ENCODE measurements at regions not wholly inside any gene's neighbourhood (a gene's known extent, or its start where the extent isn't known, plus 50 kb on each side); places are given as distances from the start of the nearest gene placed in this dataset.

DNA sequence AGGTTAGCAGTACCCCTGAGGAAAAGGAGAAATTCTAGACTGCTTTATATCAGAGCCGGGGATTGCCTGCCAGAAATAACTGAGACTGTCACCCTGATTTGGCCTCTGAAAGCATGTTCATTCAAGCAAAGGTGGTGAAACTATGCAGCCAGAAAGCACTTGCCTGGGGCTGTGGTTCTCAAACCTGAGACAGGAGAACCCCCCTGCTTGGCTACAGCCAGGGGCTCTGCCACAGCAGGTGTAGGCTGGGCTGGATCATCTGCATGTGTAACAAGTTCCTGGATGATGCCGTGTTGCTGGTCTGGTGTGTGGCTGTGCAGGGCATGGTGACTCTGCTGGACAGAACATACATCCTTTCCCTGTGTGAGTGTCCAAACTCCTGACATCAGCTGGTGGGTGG, 157.8 kb downstream of the NXNL2 start:
- no peak for DNase-seq (ENCODE audit: low read depth, low spot score)

DNA sequence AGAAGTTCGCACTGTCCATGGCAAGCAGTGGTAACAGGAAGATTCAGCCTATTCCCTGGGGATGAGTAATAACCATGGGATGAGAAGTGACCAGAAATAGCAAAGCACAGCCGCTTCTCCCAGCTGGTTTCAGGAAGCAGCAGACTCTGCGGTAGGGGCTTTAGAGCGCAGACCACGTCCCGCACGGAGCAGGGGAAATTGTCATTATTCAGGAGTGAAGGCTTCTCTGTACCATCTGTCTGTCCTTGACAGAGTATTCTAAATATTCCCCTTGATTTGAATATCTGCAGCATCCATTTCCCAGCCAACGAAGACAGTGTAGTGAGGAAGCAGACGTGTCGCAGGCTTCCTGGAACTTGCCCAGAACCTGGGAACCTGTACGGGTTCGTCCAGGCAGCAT, 159.6 kb downstream of the NXNL2 start:
- no peak for DNase-seq (ENCODE audit: low read depth, low spot score)

DNA sequence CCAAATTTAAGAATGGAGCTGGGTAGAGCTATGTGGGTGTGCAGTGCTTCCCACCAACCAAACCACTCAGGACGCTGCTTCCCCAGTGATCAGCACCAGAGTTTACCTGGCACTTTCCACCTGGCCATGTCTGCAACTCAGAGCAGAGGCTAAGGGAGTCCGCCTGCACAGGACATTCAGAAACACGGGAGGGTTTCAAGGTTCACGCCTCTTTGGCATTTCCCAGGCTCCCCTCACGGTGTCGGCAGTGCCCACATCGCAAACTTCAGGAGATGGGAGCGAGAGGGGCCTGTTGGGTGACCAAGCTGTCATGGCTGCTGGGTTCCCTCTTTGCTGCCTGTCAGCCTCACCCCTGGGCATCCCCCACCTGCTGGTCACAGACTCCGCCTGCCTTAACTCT, 161.5 kb downstream of the NXNL2 start:
- no peak for DNase-seq (ENCODE audit: low read depth, low spot score)

DNA sequence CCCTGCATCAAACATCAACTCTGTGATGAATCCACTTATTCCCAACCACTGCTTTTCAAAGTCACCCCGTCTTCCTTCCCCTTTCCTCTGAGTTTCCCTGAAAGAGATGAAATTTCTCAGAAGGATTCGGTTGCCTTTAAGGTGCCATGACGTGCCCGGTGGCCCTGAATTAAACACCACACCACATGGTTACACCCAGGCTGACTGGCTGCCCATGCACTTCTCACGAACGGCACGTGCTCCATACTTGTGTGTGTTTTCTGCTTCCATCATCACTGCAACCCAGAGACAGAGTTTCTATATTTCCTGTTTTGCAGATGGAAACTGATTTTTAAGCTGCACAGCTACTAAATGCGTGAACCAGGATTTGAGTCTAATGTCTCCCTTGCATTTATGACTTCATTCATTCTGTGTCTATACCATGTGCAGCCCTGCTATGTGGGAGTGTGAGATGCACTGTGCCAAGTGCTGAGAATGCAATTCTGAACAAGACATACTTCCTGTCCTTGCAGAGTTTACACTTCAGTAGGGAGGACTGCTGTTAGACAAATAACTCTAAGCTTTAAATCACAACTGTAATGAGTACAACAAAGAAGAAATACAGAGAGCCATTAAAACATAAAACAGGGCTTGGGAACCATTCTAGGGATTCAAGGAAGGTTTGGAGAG, 162.9 kb downstream of the NXNL2 start:
- no peak for DNase-seq (ENCODE audit: low read depth, low spot score)

DNA sequence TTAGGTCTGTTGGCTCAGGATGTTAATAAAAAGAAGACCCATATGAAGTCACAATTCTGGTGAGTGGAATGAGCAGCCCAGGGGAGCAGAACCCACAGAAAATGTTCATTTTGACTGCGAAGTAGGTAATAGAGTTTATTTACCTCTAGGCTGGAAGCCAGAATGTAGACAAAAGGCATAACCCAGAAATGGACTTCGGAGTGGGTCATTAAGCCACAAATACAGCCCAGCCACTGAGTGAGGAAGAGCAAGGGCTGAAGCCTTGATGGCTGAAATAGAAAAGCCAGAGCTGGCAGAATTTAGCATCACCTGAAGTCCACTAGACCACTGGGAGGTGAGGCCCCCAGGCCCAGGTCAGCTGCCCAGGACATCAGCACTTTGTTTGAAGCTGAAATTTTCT, 168.0 kb downstream of the NXNL2 start:
- DNase-seq (ENCODE audit: low read depth, low spot score), result no peak

DNA sequence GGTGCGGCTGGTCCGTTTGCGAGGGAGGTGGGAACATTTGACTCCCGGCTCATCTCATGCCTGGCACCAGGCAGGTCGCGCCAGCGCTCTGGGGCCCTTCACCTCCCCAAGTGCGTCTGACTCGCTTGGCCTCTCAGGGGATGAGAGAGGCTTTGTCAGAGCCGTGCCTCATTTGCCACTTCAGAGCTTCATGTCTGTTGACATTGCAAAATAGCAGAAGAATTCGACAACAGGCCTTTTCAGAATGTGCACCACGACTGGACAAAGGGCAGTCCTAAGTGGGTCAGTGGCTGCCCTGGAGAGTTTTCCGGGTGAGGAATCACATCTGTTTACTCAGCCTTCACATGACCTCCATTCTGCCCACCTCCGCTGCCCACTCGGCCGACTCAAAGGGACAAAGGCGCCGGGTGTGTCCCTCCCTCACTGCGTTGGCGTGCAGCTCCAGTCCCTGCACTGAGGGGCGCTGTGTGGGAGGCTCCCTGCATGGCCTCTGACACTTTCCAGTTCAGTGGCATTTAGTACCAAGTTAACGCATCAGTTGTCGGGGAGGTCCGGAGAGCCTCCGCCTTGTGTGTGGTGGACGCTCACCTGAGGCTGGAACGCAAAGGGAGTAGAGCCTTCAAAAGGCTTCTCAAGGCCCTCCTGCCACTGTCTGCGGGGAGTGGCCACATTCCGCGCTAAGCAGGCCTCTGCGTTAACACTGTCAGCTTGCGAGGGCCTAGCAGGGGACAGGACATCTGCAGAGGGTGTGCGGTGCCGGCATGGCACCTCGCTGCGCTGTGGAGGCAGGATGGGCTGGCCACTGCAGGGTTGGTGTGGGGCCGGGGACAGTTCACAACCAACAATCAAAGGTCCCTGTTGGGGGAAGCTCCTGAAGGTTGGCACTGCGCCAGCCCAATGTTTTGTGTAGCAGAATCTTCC, 171.5 kb downstream of the NXNL2 start:
- no peak for DNase-seq (ENCODE audit: low read depth, low spot score)

DNA sequence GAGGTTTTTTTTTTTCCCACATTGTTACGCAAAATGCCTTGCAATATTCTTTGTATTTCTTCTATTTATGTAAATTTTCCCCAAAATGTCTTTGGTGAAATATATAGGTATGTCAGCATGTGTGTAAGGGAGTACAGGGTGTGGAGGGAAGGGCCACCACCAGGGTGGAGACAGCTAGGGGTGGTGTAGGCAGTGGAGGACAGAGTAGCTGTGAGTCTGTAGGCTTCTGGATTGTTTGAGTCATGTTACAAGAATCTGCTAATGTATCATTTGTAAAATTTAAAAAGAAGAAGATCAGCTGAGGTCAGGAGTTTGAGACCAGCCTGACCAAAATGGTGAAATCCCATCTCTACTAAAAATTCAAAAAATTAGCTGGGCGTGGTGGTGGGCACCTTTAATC, 175.5 kb downstream of the NXNL2 start:
- DNase-seq (ENCODE audit: low read depth, low spot score), result no peak

DNA sequence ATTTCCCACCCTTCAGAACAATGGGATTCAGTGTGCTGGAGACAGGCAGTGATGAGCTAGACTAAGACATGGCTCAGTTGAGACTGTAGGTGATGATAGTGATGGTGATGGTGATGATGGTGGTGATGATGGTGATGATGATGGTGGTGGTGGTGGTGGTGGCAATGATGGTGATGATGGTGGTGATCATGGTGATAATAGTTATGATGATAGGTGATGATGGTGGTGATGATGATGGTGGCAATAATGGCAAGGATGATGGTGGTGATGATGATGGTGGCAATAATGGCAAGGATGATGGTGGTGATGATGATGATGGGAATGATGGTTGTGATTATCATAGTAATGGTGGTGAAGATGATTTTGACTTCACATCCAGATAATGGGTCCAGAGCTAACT, 176.7 kb downstream of the NXNL2 start:
- DNase-seq (ENCODE audit: low read depth, low spot score), result no peak

DNA sequence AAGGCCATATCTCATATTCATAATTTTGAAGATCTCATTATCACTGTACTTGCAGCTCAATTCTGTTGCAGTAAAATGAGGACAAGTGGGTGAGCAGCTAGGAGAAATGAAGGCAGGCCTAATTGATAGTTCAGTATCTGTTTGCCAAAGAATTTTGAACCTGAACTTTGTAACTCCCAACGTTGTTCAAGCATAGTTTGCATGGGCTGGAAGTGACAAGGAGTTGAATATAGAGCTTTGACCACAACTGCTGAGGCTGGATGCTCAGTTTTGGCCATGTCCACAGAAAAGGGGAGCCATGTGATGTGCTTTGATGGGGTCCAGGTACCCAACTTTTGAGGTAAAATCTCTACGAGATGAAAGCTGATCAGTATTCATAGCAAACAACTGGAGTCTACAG, 177.5 kb downstream of the NXNL2 start:
- no peak for DNase-seq (ENCODE audit: low read depth, low spot score)

DNA sequence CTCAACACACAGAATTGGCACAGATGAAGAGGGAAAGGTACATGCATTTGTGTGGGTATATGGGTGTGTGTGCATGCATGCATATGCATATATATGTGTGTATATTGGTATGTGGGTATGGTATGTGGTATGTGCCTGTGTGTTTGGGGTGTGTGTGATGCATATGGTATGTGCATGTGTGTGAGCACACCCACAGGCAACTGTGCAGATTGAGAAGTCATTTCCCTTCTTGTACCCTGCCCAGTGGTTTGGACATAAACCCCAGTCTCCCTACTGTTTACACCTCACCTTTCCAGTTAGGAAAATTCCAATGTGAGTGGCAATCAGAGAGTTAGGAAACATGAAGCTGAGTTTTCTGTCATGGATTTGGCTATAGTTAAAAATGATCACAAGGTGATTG, 178.0 kb downstream of the NXNL2 start:
- DNase-seq (ENCODE audit: low read depth, low spot score), result no peak

DNA sequence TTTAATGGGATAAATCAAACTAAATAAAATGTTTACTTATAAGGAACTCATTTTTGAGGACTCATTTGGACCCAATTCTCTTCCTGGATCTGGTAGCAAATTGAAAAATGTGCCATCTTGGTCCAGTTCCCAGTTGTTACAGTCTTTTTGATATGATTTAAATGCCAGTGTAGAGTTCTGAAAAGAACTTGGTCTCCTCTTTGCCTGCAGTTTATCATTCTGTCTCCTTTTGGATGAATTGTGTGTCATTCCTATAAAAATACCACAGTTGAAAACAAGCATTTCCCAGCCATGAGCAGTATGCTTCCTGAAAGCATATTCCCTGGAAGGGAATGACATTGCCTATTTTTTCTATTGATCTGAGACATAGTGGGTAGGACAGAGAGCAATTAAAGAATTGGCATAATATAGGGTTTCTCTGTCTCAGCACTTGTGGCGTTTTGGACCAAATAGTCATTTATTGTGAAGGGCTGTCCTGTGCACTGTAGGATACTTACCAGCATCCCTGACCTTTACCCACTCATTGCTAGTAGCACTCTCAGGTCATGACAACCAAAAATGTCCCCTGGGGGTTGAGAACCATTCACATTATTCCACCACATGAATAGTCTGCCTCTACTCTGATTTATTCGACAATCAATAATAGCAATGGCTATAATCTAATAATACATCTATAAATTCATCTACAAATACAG, 181.8 kb downstream of the NXNL2 start:
- no peak for DNase-seq (ENCODE audit: low read depth, low spot score)

DNA sequence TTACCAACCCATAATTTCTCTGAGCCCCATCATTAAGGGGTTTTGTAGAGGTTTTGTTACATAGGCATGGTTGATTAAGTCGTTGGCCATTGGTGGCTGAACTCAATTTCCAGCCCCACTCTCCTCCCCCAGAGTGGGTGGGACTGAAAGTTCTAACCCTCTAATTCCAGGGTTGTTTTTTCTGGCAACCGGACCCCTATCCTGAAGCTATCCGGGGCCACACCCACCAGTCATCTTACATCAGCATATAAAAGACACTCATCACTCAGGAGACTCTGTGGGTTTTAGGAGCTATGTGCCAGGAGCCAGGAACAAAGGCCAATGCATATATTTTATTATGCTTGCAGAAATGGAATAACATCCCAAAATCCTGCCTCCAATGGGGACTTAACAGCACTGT, 186.0 kb downstream of the NXNL2 start:
- no peak for DNase-seq (ENCODE audit: low read depth, low spot score)

DNA sequence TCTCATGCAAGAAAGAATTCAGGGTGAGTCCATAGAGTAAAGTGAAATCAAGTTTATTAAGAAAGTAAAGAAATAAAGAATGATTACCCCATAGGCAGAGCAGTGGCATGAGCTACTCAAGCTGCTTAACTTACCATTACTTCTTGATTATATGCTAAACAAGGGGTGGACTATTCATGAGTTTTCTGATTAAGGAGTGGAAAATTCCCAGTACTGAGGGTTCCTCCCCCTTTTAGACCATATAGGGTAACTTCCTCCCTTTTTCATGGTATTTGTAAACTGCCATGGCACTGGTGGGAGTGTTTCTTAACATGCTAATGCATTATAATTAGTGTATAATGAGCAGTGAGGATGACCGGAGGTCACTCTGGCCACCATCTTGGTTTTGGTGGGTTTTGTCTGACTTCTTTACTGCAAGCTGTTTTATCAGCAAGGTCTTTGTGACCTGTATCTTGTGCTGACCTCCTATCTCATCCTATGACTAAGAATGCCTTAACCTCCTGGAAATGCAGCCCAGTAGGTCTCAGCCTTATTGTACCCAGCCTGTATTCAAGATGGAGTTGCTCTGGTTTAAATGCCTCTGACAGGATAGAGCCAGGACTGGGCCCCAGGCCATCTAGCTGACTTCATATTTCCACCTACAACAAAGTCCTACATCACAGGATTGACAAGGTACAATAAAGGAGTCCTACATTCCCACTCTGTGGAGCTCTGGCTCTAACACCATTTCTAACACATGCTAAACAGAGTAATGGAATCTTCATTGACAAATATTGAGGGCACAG, 186.7 kb downstream of the NXNL2 start:
- DNase-seq (ENCODE audit: low read depth, low spot score), result no peak

DNA sequence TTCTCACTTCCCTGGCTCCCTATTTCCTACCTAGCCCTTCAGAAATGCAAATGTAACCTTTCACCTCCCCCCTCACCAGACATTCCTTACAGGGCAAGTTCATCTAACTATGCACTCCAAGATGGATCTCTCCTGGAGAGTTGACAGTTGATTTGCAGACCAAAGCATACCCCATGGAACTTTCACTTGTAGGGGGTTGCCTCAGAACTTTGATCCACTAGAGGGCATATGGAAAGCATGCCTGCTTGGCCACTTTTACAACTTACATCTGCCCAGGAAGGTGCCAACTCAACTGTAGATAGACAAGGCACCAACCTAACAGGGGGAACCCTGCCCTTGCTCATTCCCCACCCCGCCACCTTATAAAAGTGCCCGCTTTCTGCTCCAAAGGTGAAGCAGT, 187.8 kb downstream of the NXNL2 start:
- DNase-seq (ENCODE audit: low read depth, low spot score), result peak; percentile 15

DNA sequence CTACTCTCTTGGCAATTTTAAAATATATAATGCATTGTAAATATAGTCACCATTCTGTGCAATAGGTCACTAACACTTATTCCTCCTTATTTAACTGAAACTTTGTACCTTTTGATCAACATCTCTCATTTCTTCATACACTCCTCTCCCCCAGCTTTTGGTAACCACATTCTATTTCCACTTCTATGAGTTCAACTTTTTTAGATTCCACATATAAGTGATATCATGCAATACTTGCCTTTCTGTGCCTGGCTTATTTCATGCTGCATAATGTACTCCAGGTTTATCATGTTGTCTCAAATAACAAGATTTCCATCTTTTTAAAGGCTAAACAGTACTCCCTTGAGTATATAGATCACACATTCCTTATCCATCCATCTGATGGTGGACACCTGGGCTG, 188.8 kb downstream of the NXNL2 start:
- no peak for DNase-seq (ENCODE audit: low read depth, low spot score)

DNA sequence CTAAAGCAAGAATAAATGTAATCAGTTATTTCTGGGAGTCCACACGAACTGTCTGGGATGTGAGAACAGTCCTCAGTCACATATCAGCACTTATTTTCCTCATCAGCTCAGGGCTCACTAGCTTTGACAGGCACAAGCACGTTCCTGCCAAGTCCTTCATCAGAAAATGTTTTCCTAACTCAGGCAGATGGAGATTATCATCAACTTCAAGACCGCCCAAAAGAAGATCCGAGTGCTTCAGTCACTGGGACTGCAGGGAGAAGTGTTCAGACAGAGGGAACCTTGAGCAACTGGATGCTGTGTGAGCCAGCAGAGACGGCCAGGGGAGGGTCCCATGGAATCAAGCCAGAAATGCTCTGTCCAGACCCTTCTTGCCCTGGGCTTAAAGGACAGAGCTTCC, 189.4 kb downstream of the NXNL2 start:
- no peak for DNase-seq (ENCODE audit: low read depth, low spot score)

DNA sequence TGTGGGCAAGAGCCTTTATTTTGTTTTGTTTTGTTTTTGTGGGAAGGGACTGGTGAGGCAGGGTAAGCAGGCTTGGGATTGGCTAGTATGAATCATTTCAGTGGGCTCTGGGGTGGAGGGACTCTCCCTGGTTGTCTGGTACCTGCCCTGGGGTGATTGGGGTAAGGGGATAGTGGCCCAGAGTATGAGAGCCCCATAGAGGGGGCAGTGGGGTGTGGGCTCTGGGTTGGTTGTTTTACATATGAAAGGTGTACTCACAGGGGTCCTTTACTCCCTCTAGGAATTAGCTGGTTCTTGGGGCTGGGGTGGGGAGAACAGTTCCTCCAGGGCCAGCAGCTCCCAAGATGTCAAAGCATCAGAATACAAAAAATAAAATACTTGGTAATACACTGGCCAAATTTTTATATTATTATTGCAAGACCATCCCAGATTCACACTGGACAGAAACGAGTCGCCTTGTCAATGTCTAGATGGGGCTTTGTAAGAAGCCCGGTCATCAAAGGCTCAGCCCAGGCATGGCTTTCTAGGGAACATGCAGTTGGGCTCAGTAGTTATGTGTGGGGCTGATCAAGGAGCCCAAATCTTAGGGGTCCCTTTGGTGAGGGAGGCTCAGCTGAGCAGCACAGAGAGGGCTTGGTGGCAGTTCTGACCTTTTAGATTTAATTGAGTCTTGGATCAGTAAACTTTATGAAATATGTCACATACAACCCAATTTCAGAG, 190.5 kb downstream of the NXNL2 start:
- no peak for DNase-seq (ENCODE audit: low read depth, low spot score)

DNA sequence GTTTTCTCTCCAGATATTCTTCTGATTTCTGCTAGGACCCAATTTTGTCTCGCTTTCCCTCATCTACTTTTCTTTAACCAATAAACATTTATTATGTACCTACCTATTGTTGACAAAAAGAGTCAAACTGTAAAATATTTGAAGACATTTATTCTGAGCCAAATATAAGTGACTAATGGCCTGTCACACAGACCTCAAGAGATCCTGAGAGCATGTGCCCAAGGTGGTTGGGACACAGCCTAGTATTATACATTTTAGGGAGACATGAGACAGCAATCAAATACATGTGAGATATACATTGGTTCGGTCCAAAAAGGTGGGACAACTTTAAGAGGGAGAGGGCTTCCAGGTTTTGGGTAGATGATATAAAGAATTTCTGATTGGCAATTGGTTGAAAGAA, 191.8 kb downstream of the NXNL2 start:
- DNase-seq (ENCODE audit: low read depth, low spot score), result no peak

DNA sequence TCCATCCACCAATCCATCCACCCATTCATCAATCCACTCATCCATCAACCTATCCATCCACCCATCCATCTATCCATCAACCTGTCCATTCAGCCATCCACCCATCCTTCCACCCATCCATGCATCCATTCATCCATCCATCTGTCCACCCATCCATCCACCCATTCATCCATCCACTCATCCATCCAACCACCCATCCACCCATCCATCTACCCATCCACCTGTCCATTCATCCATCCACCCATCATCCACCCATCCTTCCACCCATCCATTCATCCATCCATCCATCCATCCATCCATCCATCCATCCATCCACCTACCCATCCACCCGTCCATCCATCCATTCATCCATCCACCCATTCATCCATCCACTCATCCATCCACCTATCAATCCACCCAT, 195.8 kb downstream of the NXNL2 start:
- no peak for DNase-seq (ENCODE audit: low read depth, low spot score)

DNA sequence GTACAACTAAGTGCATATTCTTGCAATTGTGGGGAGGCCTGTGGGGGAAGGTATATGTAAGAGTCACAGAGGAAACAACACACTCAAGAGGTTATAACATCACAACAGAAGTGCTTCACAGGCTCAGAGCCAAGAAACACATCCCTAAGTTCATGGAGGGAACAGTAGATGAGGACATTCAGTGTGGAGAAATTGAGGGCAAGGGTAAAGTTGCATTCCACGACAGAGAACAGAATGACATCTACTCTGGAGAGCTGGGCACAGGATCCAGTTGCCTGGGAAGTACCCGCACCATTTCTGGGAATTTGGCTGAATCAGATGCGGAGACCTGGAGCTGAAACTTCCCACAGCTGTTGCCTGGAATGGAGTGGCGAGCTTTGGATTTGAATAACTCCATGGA, 197.2 kb downstream of the NXNL2 start:
- peak; percentile 45 for DNase-seq (ENCODE audit: low read depth, low spot score)

Measured in pulmonary artery endothelial cell (primary cell).